Activated CD8-positive, alpha-beta memory T cell treated with anti-CD3 and anti-CD28 coated beads, Interleukin-2, amount 50 U/mL, for 4 hours (primary cell): ENCODE measurements at regions not wholly inside any gene's neighbourhood (a gene's known extent, or its start where the extent isn't known, plus 50 kb on each side); places are given as distances from the start of the nearest gene placed in this dataset.
"Not testable (repeated sequence)": the region's sequence is repeated elsewhere in the genome, so short reads cannot be mapped to it uniquely, and the experiment has no call there.

Source experiments
- DNase-seq: peaks from one replicate; pipeline ENCODE4 v3.0.0-alpha.2; 2020

DNA sequence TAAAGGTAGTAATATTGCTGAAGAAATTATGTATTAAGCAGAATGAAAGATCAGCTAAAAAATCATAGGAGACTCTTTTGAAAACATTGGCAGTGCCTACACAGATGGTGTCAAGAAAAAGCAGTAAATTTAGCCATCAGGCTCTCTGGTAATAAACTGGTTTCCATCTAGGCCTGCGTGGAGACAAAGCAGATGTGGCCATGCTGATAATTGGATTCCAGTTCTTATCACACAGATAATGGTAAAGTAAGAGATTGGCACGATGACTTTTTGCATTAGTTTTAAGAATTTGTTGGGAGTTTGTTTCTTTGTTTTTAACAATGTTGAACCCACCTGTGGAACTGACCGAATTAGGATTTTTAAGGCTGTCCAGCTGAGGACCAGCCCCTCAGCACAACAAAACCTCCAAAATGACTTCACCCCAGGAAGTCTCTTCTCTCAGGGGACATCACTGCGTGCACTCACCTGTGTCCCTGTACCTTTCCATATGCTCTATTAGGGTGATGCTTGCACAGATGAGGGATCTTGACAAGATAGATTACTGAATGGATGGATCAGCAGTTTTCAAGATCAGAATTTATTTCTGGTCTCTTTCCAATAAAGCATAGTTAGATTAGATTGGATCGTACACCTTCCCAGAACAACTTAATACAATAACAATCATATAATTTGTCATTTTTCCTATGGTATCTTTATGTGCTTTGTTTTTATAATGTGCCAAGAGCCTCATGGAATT is 69.1 kb upstream of the DNAJC10 start:
- DNase-seq, result no peak

DNA sequence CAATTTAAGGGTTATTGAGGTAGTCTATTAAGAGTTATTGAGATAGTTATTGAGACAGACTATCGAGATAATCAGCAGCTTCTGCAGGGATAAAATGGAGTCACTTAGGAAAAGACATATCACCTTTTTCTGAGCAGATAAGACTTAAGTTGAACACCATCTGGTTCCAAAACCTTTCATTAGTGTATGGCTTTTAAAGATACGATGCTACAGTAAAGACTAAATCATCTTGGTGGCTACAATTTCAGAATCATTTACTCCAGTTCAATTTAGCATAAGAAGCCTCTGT is 68.6 kb upstream of the DNAJC10 start:
- no peak for DNase-seq

DNA sequence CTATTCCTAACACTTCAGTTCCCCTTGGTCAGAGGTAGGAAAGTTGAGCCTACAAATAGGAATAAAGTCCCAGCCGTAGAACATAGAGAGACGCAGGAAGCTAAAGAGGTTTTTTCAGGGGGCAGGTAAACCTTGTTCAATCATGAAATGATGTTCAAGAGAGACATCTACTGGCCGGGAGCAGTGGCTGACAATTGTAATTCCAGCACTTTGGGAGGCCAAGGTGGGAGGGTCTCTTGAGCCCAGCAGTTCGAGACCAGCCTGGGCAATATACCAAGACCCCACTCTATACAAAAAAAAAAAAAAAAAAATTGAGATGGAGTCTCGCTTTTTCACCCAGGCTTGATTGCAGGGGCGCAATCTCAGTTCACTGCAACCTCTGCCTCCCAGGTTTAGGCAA is 66.7 kb upstream of the DNAJC10 start:
- DNase-seq, result no peak

DNA sequence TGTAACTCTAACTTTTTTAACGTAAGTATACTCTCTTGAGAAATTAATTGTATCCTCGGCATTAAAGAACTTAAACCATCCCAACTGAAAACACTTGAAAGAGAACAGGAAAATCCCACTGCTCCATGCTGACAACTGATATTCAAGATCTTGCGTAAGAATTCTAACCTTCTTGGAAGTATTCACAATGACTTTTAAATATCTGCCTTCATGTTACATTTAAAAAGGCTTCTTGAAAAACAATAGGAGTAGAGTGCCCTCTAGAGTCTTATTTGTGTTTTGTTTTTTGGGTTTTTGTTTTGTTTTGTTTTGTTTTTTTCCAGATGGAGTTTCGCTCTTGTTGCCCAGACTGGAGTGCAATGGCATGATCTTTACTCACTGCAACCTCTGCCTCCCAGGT is 65.4 kb upstream of the DNAJC10 start:
- DNase-seq, result no peak

DNA sequence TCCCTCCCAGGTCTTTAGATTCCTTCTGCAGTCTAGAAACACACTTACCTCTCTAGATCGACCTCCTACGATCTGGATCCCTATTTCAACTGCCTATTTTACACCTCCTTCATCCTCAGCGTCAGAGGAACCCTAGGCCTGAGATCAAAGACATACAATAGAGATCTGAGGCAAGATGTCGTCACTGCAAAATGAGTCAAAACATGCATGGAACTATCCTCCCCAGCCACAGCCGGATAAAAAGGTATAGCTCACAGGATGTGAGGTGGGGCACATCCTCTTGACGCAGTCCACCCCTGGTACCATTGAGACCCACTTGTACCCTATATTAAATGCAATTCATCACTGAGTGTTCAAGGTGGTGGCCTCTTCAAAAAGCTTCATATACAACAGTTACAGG is 63.7 kb upstream of the DNAJC10 start:
- DNase-seq, result no peak

DNA sequence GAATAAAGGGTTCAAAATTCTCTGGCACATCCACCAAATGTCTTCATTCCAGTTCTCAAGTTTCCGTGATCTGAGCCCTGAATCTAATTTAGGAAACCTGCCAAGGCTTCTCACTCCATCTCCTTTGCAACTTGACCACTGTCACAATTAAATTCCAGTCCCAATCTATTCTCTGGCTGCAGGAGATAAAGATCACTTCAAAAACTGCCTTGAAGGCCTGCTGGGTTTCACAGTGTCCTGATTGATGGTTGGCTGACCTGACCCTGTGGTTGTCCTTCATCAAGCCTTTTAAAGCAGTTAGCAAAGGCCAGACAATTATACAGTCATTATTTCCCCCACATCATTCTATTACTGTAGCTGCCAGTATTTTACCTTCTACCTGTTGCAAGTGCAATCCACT is 60.3 kb upstream of the DNAJC10 start:
- DNase-seq, result no peak

DNA sequence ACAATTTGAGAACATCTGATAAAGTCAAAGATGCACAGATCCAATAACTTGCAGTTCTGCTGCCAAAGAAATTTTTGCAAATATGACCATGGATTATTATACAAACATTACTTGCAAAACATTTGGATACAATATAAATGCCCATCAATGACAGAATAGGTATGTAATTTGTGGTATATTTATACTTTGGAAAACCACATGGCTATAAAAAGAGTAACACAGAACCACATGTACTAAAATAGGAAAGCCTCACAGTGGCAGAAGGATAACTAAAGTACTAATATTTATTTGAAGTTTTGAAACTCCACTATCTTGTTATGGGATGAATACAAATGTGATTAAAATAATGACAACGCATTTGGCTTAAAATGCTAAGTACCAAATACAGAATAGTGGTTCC is 51.8 kb upstream of the DNAJC10 start:
- DNase-seq, result no peak

DNA sequence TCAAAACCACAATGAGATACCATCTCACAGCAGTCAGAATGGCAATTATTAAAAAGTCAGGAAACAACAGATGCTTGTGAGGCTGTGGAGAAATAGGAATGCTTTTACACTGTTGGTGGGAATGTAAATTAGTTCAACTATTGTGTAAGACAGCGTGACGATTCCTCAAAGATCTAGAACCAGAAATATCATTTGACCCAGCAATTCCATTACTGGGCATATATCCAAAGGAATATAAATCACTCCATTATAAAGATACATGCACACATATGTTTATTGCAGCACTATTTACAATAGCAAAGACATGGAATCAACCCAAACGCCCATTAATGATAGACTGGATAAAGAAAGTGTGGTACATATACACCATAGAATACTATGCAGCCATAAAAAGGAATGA is 50.6 kb upstream of the DNAJC10 start:
- DNase-seq, result not testable (repeated sequence)
